ENCODE measurements at regions not wholly inside any gene's neighbourhood (a gene's known extent, or its start where the extent isn't known, plus 50 kb on each side); places are given as distances from the start of the nearest gene placed in this dataset.

- TF ChIP-seq CTCF (IDR thresholded peaks at IDR 0.05) = no peak
- no peak for TF ChIP-seq FOSL2 (IDR thresholded peaks at IDR 0.05)
- TF ChIP-seq FOSL2 (CRISPR knock-in tag; IDR thresholded peaks at IDR 0.05) = no peak
- TF ChIP-seq REST (IDR thresholded peaks at IDR 0.05) = no peak
These were observed 205.3 kb downstream of the ADGRG6 start for GRCh38 chr6:142507065-142507464.
